ENCODE measurements at regions not wholly inside any gene's neighbourhood (a gene's known extent, or its start where the extent isn't known, plus 50 kb on each side); places are given as distances from the start of the nearest gene placed in this dataset.

DNA sequence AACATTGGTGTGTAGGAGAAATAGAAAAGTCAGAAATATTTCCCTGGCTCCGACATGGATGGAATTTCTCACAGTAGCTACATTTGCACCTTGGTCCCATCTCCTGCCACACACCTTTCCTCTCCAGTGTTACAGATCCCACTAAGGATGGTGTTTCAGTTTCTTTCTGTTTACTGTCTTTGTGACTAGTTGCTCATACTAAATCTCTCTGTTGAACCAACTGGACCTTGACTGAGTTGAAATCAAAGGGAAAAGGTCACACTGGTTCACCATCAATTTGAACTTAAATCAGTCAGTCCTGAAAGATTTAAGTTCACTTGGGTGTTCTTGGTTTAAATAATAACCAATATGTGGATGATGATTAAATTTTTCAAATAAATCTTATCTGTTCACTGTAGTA lies 754.2 kb downstream of the OTOL1 start:
- TF ChIP-seq FOXM1 (IDR thresholded peaks at IDR 0.05; ENCODE audit: low read depth) = no peak
- TF ChIP-seq, protein P1, sequence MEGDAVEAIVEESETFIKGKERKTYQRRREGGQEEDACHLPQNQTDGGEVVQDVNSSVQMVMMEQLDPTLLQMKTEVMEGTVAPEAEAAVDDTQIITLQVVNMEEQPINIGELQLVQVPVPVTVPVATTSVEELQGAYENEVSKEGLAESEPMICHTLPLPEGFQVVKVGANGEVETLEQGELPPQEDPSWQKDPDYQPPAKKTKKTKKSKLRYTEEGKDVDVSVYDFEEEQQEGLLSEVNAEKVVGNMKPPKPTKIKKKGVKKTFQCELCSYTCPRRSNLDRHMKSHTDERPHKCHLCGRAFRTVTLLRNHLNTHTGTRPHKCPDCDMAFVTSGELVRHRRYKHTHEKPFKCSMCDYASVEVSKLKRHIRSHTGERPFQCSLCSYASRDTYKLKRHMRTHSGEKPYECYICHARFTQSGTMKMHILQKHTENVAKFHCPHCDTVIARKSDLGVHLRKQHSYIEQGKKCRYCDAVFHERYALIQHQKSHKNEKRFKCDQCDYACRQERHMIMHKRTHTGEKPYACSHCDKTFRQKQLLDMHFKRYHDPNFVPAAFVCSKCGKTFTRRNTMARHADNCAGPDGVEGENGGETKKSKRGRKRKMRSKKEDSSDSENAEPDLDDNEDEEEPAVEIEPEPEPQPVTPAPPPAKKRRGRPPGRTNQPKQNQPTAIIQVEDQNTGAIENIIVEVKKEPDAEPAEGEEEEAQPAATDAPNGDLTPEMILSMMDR (IDR thresholded peaks at IDR 0.05) = no peak
